Neural progenitor cell (in vitro differentiated cells): ENCODE measurements at regions not wholly inside any gene's neighbourhood (a gene's known extent, or its start where the extent isn't known, plus 50 kb on each side); places are given as distances from the start of the nearest gene placed in this dataset.
A peak's percentile ranks its signal among the peaks of the same experiment; 100 is the strongest.
"Not testable (repeated sequence)": the region's sequence is repeated elsewhere in the genome, so short reads cannot be mapped to it uniquely, and the experiment has no call there.

Experiments
- DNase-seq: peaks from one replicate; pipeline ENCODE4 v3.0.0-alpha.2; 2016; ENCODE audit warnings: low spot score
- H2AFZ ChIP-seq: fragments of 200-600 bp; sonication (generic); replicated peaks from 2 replicates; pipeline ENCODE4 v1.6.1; 2016; ENCODE audit warnings: antibody characterized with exemption
- H3F3A ChIP-seq: fragments of 200-600 bp; sonication (generic); 2 replicates; pipeline ENCODE4 v1.6.1; 2016; ENCODE audit warnings: antibody characterized with exemption, low read depth
- H3K27ac ChIP-seq: fragments of 200-600 bp; sonication (generic); 2 replicates; pipeline ENCODE4 v1.5.1; 2016; ENCODE audit warnings: mild to moderate bottlenecking
- H3K27me3 ChIP-seq: fragments of 200-600 bp; sonication (generic); 2 replicates; pipeline ENCODE4 v1.6.1; 2016; ENCODE audit warnings: mild to moderate bottlenecking, moderate library complexity
- H3K36me3 ChIP-seq: fragments of 200-600 bp; sonication (generic); 2 replicates; pipeline ENCODE4 v1.5.1; 2016
- H3K4me1 ChIP-seq: fragments of 200-600 bp; sonication (generic); 2 replicates; pipeline ENCODE4 v1.6.1; 2016; ENCODE audit warnings: mixed run types
- H3K4me2 ChIP-seq: fragments of 200-600 bp; sonication (generic); 2 replicates; pipeline ENCODE4 v1.6.1; 2016
- H3K4me3 ChIP-seq: fragments of 200-600 bp; sonication (generic); 2 replicates; pipeline ENCODE4 v1.5.1; 2016
- H3K79me2 ChIP-seq: fragments of 200-600 bp; sonication (generic); 2 replicates; pipeline ENCODE4 v1.6.1; 2016; ENCODE audit warnings: low read depth
- H3K9ac ChIP-seq: fragments of 200-600 bp; sonication (generic); 2 replicates; pipeline ENCODE4 v1.6.1; 2016
- H3K9me3 ChIP-seq: fragments of 200-600 bp; sonication (generic); 2 replicates; pipeline ENCODE4 v1.5.1; 2016; ENCODE audit warnings: low read depth
- H4K20me1 ChIP-seq: fragments of 200-600 bp; sonication (generic); 2 replicates; pipeline ENCODE4 v1.6.1; 2016; ENCODE audit warnings: low read depth
- H3K27ac Mint-ChIP-seq: 3 replicates; pipeline ENCODE4 v1.8.0; 2021; ENCODE audit warnings: mixed read lengths
- H3K27me3 Mint-ChIP-seq: 2 replicates; pipeline ENCODE4 v1.8.0; 2022; ENCODE audit warnings: low read depth, mild to moderate bottlenecking, inconsistent platforms, moderate library complexity, mixed read lengths; ENCODE audit not compliant: insufficient read depth
- H3K36me3 Mint-ChIP-seq: 3 replicates; pipeline ENCODE4 v1.8.0; 2021; ENCODE audit warnings: mixed read lengths
- H3K4me1 Mint-ChIP-seq: 3 replicates; pipeline ENCODE4 v1.8.0; 2021; ENCODE audit warnings: mixed read lengths
- H3K4me3 Mint-ChIP-seq: 3 replicates; pipeline ENCODE4 v1.8.0; 2021; ENCODE audit warnings: mild to moderate bottlenecking, moderate library complexity, mixed read lengths
- H3K9me3 Mint-ChIP-seq: 3 replicates; pipeline ENCODE4 v1.8.0; 2020; ENCODE audit warnings: mixed read lengths
- CTCF ChIP-seq: fragments of 200-600 bp; sonication (generic); IDR thresholded peaks from 2 replicates; pipeline ENCODE4 v1.5.1; 2017; ENCODE audit warnings: antibody characterized with exemption, mild to moderate bottlenecking
- EZH2 ChIP-seq: fragments of 200-600 bp; sonication (generic); IDR thresholded peaks from 2 replicates; pipeline ENCODE4 v1.6.1; 2017; ENCODE audit warnings: antibody characterized with exemption, mild to moderate bottlenecking, moderate library complexity
- EZH2phosphoT487 ChIP-seq: fragments of 200-600 bp; sonication (generic); IDR thresholded peaks from 2 replicates; pipeline ENCODE4 v1.6.1; 2017; ENCODE audit warnings: antibody characterized with exemption

- not testable (repeated sequence) for H3K36me3 ChIP-seq, H3K79me2 ChIP-seq, H2AFZ ChIP-seq, H3K4me3 Mint-ChIP-seq, H3K4me1 ChIP-seq, H3K4me3 ChIP-seq, H3K4me2 ChIP-seq, H3K27ac Mint-ChIP-seq, DNase-seq, H3K9me3 ChIP-seq, H3K27ac ChIP-seq, H3K9ac ChIP-seq, H3K9me3 Mint-ChIP-seq, H3K4me1 Mint-ChIP-seq, H3K27me3 ChIP-seq, H3K27me3 Mint-ChIP-seq
- H3K36me3 Mint-ChIP-seq, result peaks cover 24% of the 10 kb centered on the region
- Histone ChIP-seq H4K20me1 (peaks cover 36% of the 10 kb centered on the region), H3F3A (peaks cover 25% of the 10 kb centered on the region)
Observed at GRCh38 chr22:25460682-25461081, 103.8 kb upstream of the GRK3 start.

- no peaks in the 10 kb centered on the region for H3K36me3 ChIP-seq
- H4K20me1 ChIP-seq, result peaks cover 35% of the 10 kb centered on the region
- no peak overlapping the region for H3K27ac Mint-ChIP-seq
- H3K9me3 Mint-ChIP-seq, result no peaks in the 10 kb centered on the region
- no peak overlapping the region for H3K9ac ChIP-seq
- H3F3A ChIP-seq, result peaks cover 25% of the 10 kb centered on the region
- H3K27me3 ChIP-seq, result no peaks in the 10 kb centered on the region
- no peaks in the 10 kb centered on the region for H3K9me3 ChIP-seq
- no peak for DNase-seq
- no peak overlapping the region for H3K4me3 Mint-ChIP-seq
- H3K27ac ChIP-seq, result no peak overlapping the region
- no peak overlapping the region for H3K4me2 ChIP-seq
- peaks cover 6% of the 10 kb centered on the region for H3K27me3 Mint-ChIP-seq
- no peak overlapping the region for H2AFZ ChIP-seq
- H3K79me2 ChIP-seq, result peaks cover 4% of the 10 kb centered on the region
- no peaks in the 10 kb centered on the region for H3K4me1 ChIP-seq
- TF ChIP-seq EZH2 (no peak), EZH2phosphoT487 (no peak), CTCF (no peak)
- H3K4me1 Mint-ChIP-seq, result no peaks in the 10 kb centered on the region
- H3K4me3 ChIP-seq, result no peak overlapping the region
- peaks cover 29% of the 10 kb centered on the region for H3K36me3 Mint-ChIP-seq
Observed at GRCh38 chr22:25461301-25461700, 103.2 kb upstream of the GRK3 start.

GRCh38 chr22:25462474-25463346 lies 101.8 kb upstream of the GRK3 start:
- H3K27me3 Mint-ChIP-seq, H3K27ac Mint-ChIP-seq, H3K27me3 ChIP-seq, H3K9ac ChIP-seq, H3K79me2 ChIP-seq, H3K4me1 ChIP-seq, H3K27ac ChIP-seq, H3K9me3 Mint-ChIP-seq, H3K36me3 ChIP-seq, H3K4me1 Mint-ChIP-seq, H3K4me3 Mint-ChIP-seq, H3K9me3 ChIP-seq, H2AFZ ChIP-seq, H3K4me2 ChIP-seq, H3K4me3 ChIP-seq: not testable (repeated sequence)
- peak; percentile 99 for TF ChIP-seq CTCF
- Histone ChIP-seq H3F3A (peaks cover 25% of the 10 kb centered on the region), H4K20me1 (peaks cover 30% of the 10 kb centered on the region)
- peaks cover 26% of the 10 kb centered on the region for H3K36me3 Mint-ChIP-seq
- peak; percentile 83 for DNase-seq

GRCh38 chr22:25463347-25463628 lies 101.2 kb upstream of the GRK3 start:
- H2AFZ ChIP-seq, H3K79me2 ChIP-seq, H3K4me1 Mint-ChIP-seq, H3K27ac Mint-ChIP-seq, H3K27ac ChIP-seq, H3K4me2 ChIP-seq, H3K4me1 ChIP-seq, DNase-seq, H3K27me3 Mint-ChIP-seq, H3K4me3 ChIP-seq, H3K4me3 Mint-ChIP-seq, H3K9me3 ChIP-seq, H3K9ac ChIP-seq, H3K9me3 Mint-ChIP-seq, H3K27me3 ChIP-seq, H3K36me3 ChIP-seq: not testable (repeated sequence)
- Histone ChIP-seq H3F3A (peaks cover 25% of the 10 kb centered on the region), H4K20me1 (peaks cover 30% of the 10 kb centered on the region)
- H3K36me3 Mint-ChIP-seq, result peaks cover 26% of the 10 kb centered on the region

- not testable (repeated sequence) for H3K27ac Mint-ChIP-seq, H3K4me1 ChIP-seq, H3K4me1 Mint-ChIP-seq, H3K36me3 ChIP-seq, H3K27me3 ChIP-seq, H3K27ac ChIP-seq, H3K4me3 ChIP-seq, H2AFZ ChIP-seq, DNase-seq, H3K9me3 Mint-ChIP-seq, H3K9ac ChIP-seq, H3K9me3 ChIP-seq, H3K4me2 ChIP-seq, H3K27me3 Mint-ChIP-seq, H3K79me2 ChIP-seq, H3K4me3 Mint-ChIP-seq
- Histone ChIP-seq H3F3A (peaks cover 25% of the 10 kb centered on the region), H4K20me1 (peaks cover 26% of the 10 kb centered on the region)
- peaks cover 26% of the 10 kb centered on the region for H3K36me3 Mint-ChIP-seq
Observed at GRCh38 chr22:25464326-25464725, 100.1 kb upstream of the GRK3 start.
